Kidney epithelial cell (primary cell): ENCODE measurements at regions not wholly inside any gene's neighbourhood (a gene's known extent, or its start where the extent isn't known, plus 50 kb on each side); places are given as distances from the start of the nearest gene placed in this dataset.
A peak's percentile ranks its signal among the peaks of the same experiment; 100 is the strongest.
"Not testable (repeated sequence)": the region's sequence is repeated elsewhere in the genome, so short reads cannot be mapped to it uniquely, and the experiment has no call there.

ENCODE experiments used
- DNase-seq: peaks from one replicate; pipeline ENCODE4 v3.0.0-alpha.2; 2010; ENCODE audit warnings: low read depth
- H3K27me3 ChIP-seq: 2 replicates; pipeline ENCODE4 v1.6.0; 2011; ENCODE audit warnings: low read length; ENCODE audit not compliant: control insufficient read depth, insufficient read depth
- H3K36me3 ChIP-seq: 2 replicates; pipeline ENCODE4 v1.5.1; 2011; ENCODE audit warnings: low read length; ENCODE audit not compliant: control insufficient read depth, insufficient read depth
- H3K4me3 ChIP-seq: 2 replicates; pipeline ENCODE4 v1.5.1; 2011; ENCODE audit warnings: low read depth, mild to moderate bottlenecking, control low read depth, low read length
- CTCF ChIP-seq: IDR thresholded peaks from 2 replicates; pipeline ENCODE4 v1.5.1; 2011; ENCODE audit warnings: mild to moderate bottlenecking, moderate library complexity, low read length, control low read depth, inconsistent platforms; ENCODE audit not compliant: insufficient read depth, poor library complexity, severe bottlenecking

- no peak for TF ChIP-seq CTCF
- Histone ChIP-seq H3K36me3 (no peaks in the 10 kb centered on the region), H3K4me3 (no peak overlapping the region), H3K27me3 (no peaks in the 10 kb centered on the region)
- no peak for DNase-seq
Observed at GRCh38 chr12:13536219-13536910, 339.8 kb downstream of the EMP1 start.

GRCh38 chr12:13534645-13535398 lies 338.3 kb downstream of the EMP1 start:
- Histone ChIP-seq H3K27me3 (no peaks in the 10 kb centered on the region), H3K4me3 (no peak overlapping the region), H3K36me3 (no peaks in the 10 kb centered on the region)
- TF ChIP-seq CTCF, result peak; percentile 99
- DNase-seq, result no peak

- Histone ChIP-seq H3K27me3 (no peaks in the 10 kb centered on the region), H3K4me3 (no peak overlapping the region), H3K36me3 (no peaks in the 10 kb centered on the region)
- no peak for DNase-seq
- TF ChIP-seq CTCF, result no peak
Observed at GRCh38 chr12:13534242-13534641, 337.7 kb downstream of the EMP1 start.

- no peak for DNase-seq
- TF ChIP-seq CTCF, result no peak
- H3K36me3 ChIP-seq, result no peaks in the 10 kb centered on the region
- H3K27me3 ChIP-seq, result no peaks in the 10 kb centered on the region
- no peak overlapping the region for H3K4me3 ChIP-seq
Observed at GRCh38 chr12:13530966-13531365, 334.4 kb downstream of the EMP1 start.

- DNase-seq, H3K27me3 ChIP-seq, H3K4me3 ChIP-seq, H3K36me3 ChIP-seq: not testable (repeated sequence)
Observed at GRCh38 chr12:13526185-13526921, 329.8 kb downstream of the EMP1 start.
